Endothelial cell of umbilical vein (primary cell): ENCODE measurements at regions not wholly inside any gene's neighbourhood (a gene's known extent, or its start where the extent isn't known, plus 50 kb on each side); places are given as distances from the start of the nearest gene placed in this dataset.

ENCODE experiments used
- BruUV-seq: library from RNA; stranded (reverse); fragments of 400-500 nt; replicated peaks from 2 replicates; lab custom pipeline; 2021; lab: Mats Ljungman, UMichigan
- CTCF ChIA-PET: fragments of 300-600, 350-600 bp; sonication (Branson Sonifier 250); formaldehyde crosslinking; loops from one replicate; lab custom pipeline; 2021; ENCODE audit warnings: antibody characterized with exemption, inconsistent platforms; lab: Charles Lee
- POLR2A ChIA-PET: fragments of 300-600, 350-600 bp; sonication (Branson Sonifier 250); formaldehyde crosslinking; loops from one replicate; lab custom pipeline; 2021; ENCODE audit warnings: antibody characterized with exemption, inconsistent platforms; lab: Charles Lee
- DNase-seq: peaks from one replicate; pipeline ENCODE4 v3.0.0-alpha.2; 2011; ENCODE audit warnings: low read depth, low spot score
- FAIRE-seq: peaks from 2 replicates; lab custom pipeline; 2011; peaks lifted over from hg19 to GRCh38; lab: Jason Lieb, UNC
- H2AFZ ChIP-seq: 2 replicates; pipeline ENCODE4 v1.6.0; 2012; ENCODE audit warnings: low read depth, low read length, control low read depth, inconsistent platforms
- H3K27ac ChIP-seq: 2 replicates; pipeline ENCODE4 v1.5.1; 2011; ENCODE audit warnings: low read depth, mild to moderate bottlenecking, control low read depth, low read length, moderate library complexity; ENCODE audit not compliant: insufficient read depth
- H3K27me3 ChIP-seq, 2 experiments: 2 replicates each; pipeline versions ENCODE4 v1.6.0 to v1.6.1; 2011; ENCODE audit warnings: low read length in 2 of 2, mixed read lengths in 1 of 2; ENCODE audit not compliant: control insufficient read depth in 2 of 2, insufficient read depth in 2 of 2
- H3K36me3 ChIP-seq, 2 experiments: 2 replicates in 1 of 2; 3 replicates in 1 of 2; pipeline ENCODE4 v1.5.1; 2011; ENCODE audit warnings: low read length in 2 of 2, mild to moderate bottlenecking in 1 of 2, moderate library complexity in 1 of 2; ENCODE audit not compliant: control insufficient read depth in 2 of 2, insufficient read depth in 2 of 2; ENCODE audit errors: extremely low read depth in 1 of 2
- H3K4me1 ChIP-seq: 3 replicates; pipeline ENCODE4 v1.5.1; 2011; ENCODE audit warnings: mild to moderate bottlenecking, low read length; ENCODE audit not compliant: control insufficient read depth, insufficient read depth; ENCODE audit errors: extremely low read depth
- H3K4me2 ChIP-seq: 2 replicates; pipeline ENCODE4 v1.6.1; 2011; ENCODE audit warnings: low read length, control low read depth, mixed read lengths; ENCODE audit not compliant: insufficient read depth
- H3K4me3 ChIP-seq, 3 experiments: fragments of 200-600 bp in 1 of 3; sonication (generic), shearing (Covaris generic) in 1 of 3; replicated peaks in 1 of 3; 2 replicates each; pipeline ENCODE4 v1.5.1; 2011 to 2016; ENCODE audit warnings: control low read depth in 3 of 3, low read length in 3 of 3, mild to moderate bottlenecking in 2 of 3, inconsistent platforms in 1 of 3, low read depth in 1 of 3, moderate library complexity in 1 of 3; ENCODE audit not compliant: insufficient read depth in 1 of 3
- H3K79me2 ChIP-seq: 2 replicates; pipeline ENCODE4 v1.6.0; 2012; ENCODE audit warnings: low read length, inconsistent platforms; ENCODE audit not compliant: control insufficient read depth, insufficient read depth
- H3K9ac ChIP-seq: replicated peaks from 2 replicates; pipeline ENCODE3; 2011; ENCODE audit warnings: low read length, control low read depth; ENCODE audit not compliant: insufficient read depth; ENCODE audit errors: extremely low read depth
- H3K9me1 ChIP-seq: replicated peaks from 3 replicates; pipeline ENCODE4 v1.6.0; 2011; ENCODE audit warnings: mild to moderate bottlenecking, low read length; ENCODE audit not compliant: control insufficient read depth, insufficient read depth; ENCODE audit errors: extremely low read depth
- H3K9me3 ChIP-seq: replicated peaks from 2 replicates; pipeline ENCODE4 v1.5.1; 2012; ENCODE audit warnings: low read length, inconsistent platforms; ENCODE audit not compliant: control insufficient read depth, insufficient read depth
- H4K20me1 ChIP-seq: replicated peaks from 2 replicates; pipeline ENCODE3; 2011; ENCODE audit warnings: mild to moderate bottlenecking, low read length; ENCODE audit not compliant: control insufficient read depth, insufficient read depth; ENCODE audit errors: extremely low read depth
- FOS ChIP-seq: IDR thresholded peaks from 2 replicates; pipeline ENCODE4 v1.6.1; 2011; ENCODE audit warnings: mild to moderate bottlenecking, low read length, moderate library complexity, borderline replicate concordance; ENCODE audit not compliant: insufficient read depth
- GATA2 ChIP-seq: IDR thresholded peaks from 2 replicates; pipeline ENCODE4 v1.7.0; 2011; ENCODE audit warnings: low read depth, mild to moderate bottlenecking, moderate library complexity, mixed read lengths, low read length; ENCODE audit not compliant: insufficient read length, insufficient read depth
- JUN ChIP-seq: IDR thresholded peaks from 2 replicates; pipeline ENCODE4 v1.6.1; 2011; ENCODE audit warnings: borderline replicate concordance, low read depth; ENCODE audit not compliant: insufficient read length, insufficient read depth
- MYC ChIP-seq: IDR thresholded peaks from one replicate; pipeline ENCODE4 v1.6.1; 2011; ENCODE audit warnings: mild to moderate bottlenecking, low read depth, low read length
- POLR2A ChIP-seq: IDR thresholded peaks from 2 replicates; pipeline ENCODE4 v1.6.1; 2012; ENCODE audit warnings: low read depth, mild to moderate bottlenecking, control low read depth, low read length
- dilution Hi-C: fragments of 300-500 bp; cut with MboI; formaldehyde crosslinking; loops from one replicate; pipeline ENCODE4 v1.15.0; 2019; ENCODE audit warnings: low sequenced_read_pairs; ENCODE audit not compliant: extremely low pct_ligation_motif_present
- intact Hi-C: fragments of 100-400 bp; cut with micrococcal nuclease; formaldehyde crosslinking; loops from one replicate; pipeline ENCODE4 v1.10.0; 2022
- TF ChIP-seq, protein P1 (sequence below): IDR thresholded peaks from 2 replicates; pipeline ENCODE4 v1.6.1; 2011; ENCODE audit not compliant: insufficient read depth, insufficient read length
- TF ChIP-seq, protein P2 (sequence below), 2 donors: IDR thresholded peaks; 1 replicate in 1 of 2; 2 replicates in 1 of 2; pipeline ENCODE4 v1.5.1; 2011; ENCODE audit warnings: low read length in 2 of 2, mild to moderate bottlenecking in 2 of 2, moderate library complexity in 2 of 2, control low read depth in 1 of 2, inconsistent platforms in 1 of 2, low read depth in 1 of 2; ENCODE audit not compliant: insufficient read depth in 1 of 2; ENCODE audit errors: extremely low read depth in 1 of 2

DNA sequence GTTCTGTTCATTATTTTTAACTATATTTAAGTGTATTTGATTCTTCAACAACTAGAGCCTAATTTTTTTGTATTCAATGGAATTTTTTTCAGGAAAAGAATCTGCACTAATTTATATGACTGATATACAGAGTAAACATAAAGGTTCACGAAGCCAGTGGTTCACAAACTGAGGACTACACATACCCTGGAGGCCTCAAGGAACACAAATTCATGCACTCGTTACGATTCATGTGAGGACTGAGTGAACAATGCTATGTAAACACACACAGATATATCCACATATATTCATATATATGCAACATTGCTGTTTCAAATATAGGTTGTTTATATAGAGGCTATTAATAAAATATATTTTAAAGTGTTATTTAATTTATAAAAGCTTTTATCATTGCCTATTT lies 137.8 kb downstream of the PHLDA1 start:
- Histone ChIP-seq H3K4me1 (peaks cover 7% of the 10 kb centered on the region), H3K9me3 (no peaks in the 10 kb centered on the region), H3K27ac (no peak overlapping the region), H3K79me2 (no peaks in the 10 kb centered on the region), H4K20me1 (no peaks in the 10 kb centered on the region), H3K27me3 (no peaks in the 10 kb centered on the region), H3K4me3 (no peak overlapping the region), H2AFZ (no peak overlapping the region), H3K4me2 (no peak overlapping the region), H3K9ac (no peak overlapping the region), H3K9me1 (no peaks in the 10 kb centered on the region), H3K36me3 (no peaks in the 10 kb centered on the region)
- ChIA-PET POLR2A (no interaction called here), CTCF (no interaction called here)
- FAIRE-seq: no peak
- intact Hi-C loops: no loop called here
- TF ChIP-seq MYC: no peak
- no peak for TF ChIP-seq POLR2A
- no peak for TF ChIP-seq FOS
- TF ChIP-seq GATA2: no peak
- TF ChIP-seq, protein P1, sequence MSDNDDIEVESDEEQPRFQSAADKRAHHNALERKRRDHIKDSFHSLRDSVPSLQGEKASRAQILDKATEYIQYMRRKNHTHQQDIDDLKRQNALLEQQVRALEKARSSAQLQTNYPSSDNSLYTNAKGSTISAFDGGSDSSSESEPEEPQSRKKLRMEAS: no peak
- DNase-seq: no peak
- dilution Hi-C loops: no loop called here
- no TSS peak for BruUV-seq

DNA sequence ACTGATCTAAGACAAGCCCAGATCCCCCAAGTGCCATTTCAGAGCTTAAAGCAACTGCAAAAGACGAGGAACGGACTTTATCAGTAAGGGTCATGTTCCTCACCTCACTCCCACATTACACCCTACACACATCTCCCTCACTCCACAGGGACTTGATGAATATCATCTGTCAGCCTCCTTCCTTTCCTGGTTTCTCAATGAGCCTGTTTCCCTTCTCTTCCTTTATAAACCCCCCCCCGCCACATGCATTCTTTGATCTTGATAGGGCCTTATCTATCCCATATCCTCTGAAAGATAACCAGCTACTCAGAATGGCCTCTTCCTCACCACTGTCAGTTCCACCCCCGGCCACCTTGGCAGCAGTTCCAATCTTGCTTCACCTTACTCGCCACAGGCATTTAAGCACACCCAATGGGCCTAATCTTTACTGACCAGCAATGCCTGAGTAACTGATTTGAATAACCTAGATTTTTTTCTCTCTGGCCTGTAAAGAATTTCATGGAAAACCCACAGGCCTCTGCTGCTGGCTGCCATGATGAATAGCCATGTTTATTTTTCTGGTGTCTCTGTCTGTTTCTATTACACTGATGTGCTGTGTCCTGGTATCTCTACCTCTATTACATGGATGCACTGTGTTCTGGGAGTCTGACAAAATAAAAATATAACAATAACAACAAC lies 138.7 kb downstream of the PHLDA1 start:
- Histone ChIP-seq H2AFZ (no peak overlapping the region), H3K4me1 (peaks cover 7% of the 10 kb centered on the region), H3K4me2 (no peak overlapping the region), H3K27me3 (no peaks in the 10 kb centered on the region), H3K9me3 (no peaks in the 10 kb centered on the region), H3K79me2 (no peaks in the 10 kb centered on the region), H3K27ac (no peak overlapping the region), H3K36me3 (no peaks in the 10 kb centered on the region), H3K4me3 (no peak overlapping the region), H3K9me1 (no peaks in the 10 kb centered on the region), H3K9ac (no peak overlapping the region), H4K20me1 (no peaks in the 10 kb centered on the region)
- BruUV-seq: no TSS peak
- dilution Hi-C loops (no loop called here), intact Hi-C loops (no loop called here)
- FAIRE-seq (no peak), DNase-seq (no peak)
- TF ChIP-seq POLR2A (no peak), JUN (no peak), GATA2 (peak; percentile 24)
- TF ChIP-seq, protein P1: no peak
- TF ChIP-seq, protein P2, sequence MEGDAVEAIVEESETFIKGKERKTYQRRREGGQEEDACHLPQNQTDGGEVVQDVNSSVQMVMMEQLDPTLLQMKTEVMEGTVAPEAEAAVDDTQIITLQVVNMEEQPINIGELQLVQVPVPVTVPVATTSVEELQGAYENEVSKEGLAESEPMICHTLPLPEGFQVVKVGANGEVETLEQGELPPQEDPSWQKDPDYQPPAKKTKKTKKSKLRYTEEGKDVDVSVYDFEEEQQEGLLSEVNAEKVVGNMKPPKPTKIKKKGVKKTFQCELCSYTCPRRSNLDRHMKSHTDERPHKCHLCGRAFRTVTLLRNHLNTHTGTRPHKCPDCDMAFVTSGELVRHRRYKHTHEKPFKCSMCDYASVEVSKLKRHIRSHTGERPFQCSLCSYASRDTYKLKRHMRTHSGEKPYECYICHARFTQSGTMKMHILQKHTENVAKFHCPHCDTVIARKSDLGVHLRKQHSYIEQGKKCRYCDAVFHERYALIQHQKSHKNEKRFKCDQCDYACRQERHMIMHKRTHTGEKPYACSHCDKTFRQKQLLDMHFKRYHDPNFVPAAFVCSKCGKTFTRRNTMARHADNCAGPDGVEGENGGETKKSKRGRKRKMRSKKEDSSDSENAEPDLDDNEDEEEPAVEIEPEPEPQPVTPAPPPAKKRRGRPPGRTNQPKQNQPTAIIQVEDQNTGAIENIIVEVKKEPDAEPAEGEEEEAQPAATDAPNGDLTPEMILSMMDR (IDR thresholded peaks at IDR 0.05; ENCODE audit: extremely low read depth in 1 of 2, insufficient read depth in 1 of 2, low read depth in 1 of 2, low read length in 2 of 2): no peak
- ChIA-PET CTCF (interaction anchor here (0.9 kb wide), 1 partner anchor 16 kb away, joined by 3 read pairs; no protein-coding TSS in a partner anchor), POLR2A (interaction anchor here (0.5 kb wide), 1 partner anchor 216 kb away, joined by 4 read pairs; no protein-coding TSS in a partner anchor)
